ENCODE measurements at regions not wholly inside any gene's neighbourhood (a gene's known extent, or its start where the extent isn't known, plus 50 kb on each side); places are given as distances from the start of the nearest gene placed in this dataset. TPM values are rescaled to one million over a fixed set of nuclear protein-coding genes. Genes with fewer than 3 reads are reported as not detected.

GRCh38 chr18:66662632-66663031, 58.7 kb upstream of the CDH19 start:
- Mint-ChIP-seq H3K27ac (no peak overlapping the region), H3K9me3 (no peaks in the 10 kb centered on the region), H3K36me3 (no peaks in the 10 kb centered on the region), H3K4me3 (no peak overlapping the region), H3K27me3 (no peaks in the 10 kb centered on the region), H3K4me1 (ENCODE audit: unreplicated experiment) (no peaks in the 10 kb centered on the region)
- no peak for DNase-seq (ENCODE audit: extremely low spot score, unreplicated experiment)
- no peak for TF ChIP-seq CTCF (conservative IDR thresholded peaks at IDR 0.05)

- Mint-ChIP-seq H3K27me3 (no peaks in the 10 kb centered on the region), H3K36me3 (no peaks in the 10 kb centered on the region), H3K4me1 (ENCODE audit: unreplicated experiment) (no peaks in the 10 kb centered on the region), H3K4me3 (no peak overlapping the region), H3K9me3 (no peaks in the 10 kb centered on the region), H3K27ac (no peak overlapping the region)
- DNase-seq (ENCODE audit: extremely low spot score, unreplicated experiment): no peak
- no peak for TF ChIP-seq CTCF (conservative IDR thresholded peaks at IDR 0.05)
Measured at GRCh38 chr18:66655407-66655806, 51.5 kb upstream of the CDH19 start.

Small RNA genes in the stretch of these regions (microRNA-seq; reads per million reads assigned to microRNA genes)
- gene MIR5011: not detected
